ENCODE measurements at regions not wholly inside any gene's neighbourhood (a gene's known extent, or its start where the extent isn't known, plus 50 kb on each side); places are given as distances from the start of the nearest gene placed in this dataset.

- in situ Hi-C loops (cut with HindIII; ENCODE audit: low sequenced_read_pairs), result no loop called here
- DNase-seq (ENCODE audit: low spot score), result no peak
Observed at GRCh38 chr9:89778100-89779090, 173.6 kb downstream of the GADD45G start.

GRCh38 chr9:89779405-89780203 is 174.8 kb downstream of the GADD45G start:
- no peak for DNase-seq (ENCODE audit: low spot score)
- in situ Hi-C loops (cut with HindIII; ENCODE audit: low sequenced_read_pairs), result no loop called here

- in situ Hi-C loops (cut with HindIII; ENCODE audit: low sequenced_read_pairs), result no loop called here
- no peak for DNase-seq (ENCODE audit: low spot score)
Observed at GRCh38 chr9:89780959-89781358, 176.1 kb downstream of the GADD45G start.

GRCh38 chr9:89781838-89782540 is 177.2 kb downstream of the GADD45G start:
- in situ Hi-C loops (cut with HindIII; ENCODE audit: low sequenced_read_pairs), result no loop called here
- no peak for DNase-seq (ENCODE audit: low spot score)

GRCh38 chr9:89786655-89787054 is 181.8 kb downstream of the GADD45G start:
- no peak for DNase-seq (ENCODE audit: low spot score)
- in situ Hi-C loops (cut with HindIII; ENCODE audit: low sequenced_read_pairs), result no loop called here

DNA sequence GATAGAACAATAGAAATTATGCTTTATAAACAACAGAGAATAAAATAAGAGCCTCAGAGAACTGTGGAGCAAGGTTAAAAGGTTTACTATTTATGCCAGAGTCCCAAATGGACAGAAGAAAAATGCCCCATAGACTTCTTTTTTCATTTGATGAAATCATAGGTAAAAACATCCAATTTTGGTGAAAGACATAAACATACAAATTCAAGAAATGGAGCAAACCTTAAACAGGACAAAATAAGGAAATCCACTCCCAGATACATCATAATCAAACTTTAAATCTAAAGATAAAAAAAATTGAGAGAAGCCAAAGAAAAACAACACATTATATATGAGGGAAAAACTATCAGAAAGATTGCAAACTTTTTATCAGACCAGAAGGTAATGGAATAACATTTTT is 182.8 kb downstream of the GADD45G start:
- no peak for DNase-seq (ENCODE audit: low spot score)
- in situ Hi-C loops (cut with HindIII; ENCODE audit: low sequenced_read_pairs), result no loop called here

DNA sequence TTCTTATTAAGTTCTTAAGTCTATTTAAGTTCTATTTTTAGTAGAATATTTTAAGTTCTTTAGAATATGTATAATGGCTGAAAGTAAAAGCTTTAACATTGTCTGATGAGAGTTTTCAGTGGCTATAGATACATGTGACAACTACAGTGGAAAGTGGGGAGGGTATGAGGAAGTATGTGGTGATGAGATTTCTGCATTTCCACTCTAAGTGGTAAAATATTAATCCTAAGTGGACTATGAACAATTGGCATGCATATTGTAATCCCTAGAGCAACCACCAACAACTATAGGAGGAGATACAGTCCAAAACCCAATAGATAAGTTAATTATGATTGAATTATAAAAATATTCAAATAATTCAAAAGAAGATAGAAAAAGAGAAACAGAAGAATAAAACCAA is 183.6 kb downstream of the GADD45G start:
- no peak for DNase-seq (ENCODE audit: low spot score)
- in situ Hi-C loops (cut with HindIII; ENCODE audit: low sequenced_read_pairs), result no loop called here

GRCh38 chr9:89789922-89790510 is 185.2 kb downstream of the GADD45G start:
- in situ Hi-C loops (cut with HindIII; ENCODE audit: low sequenced_read_pairs), result no loop called here
- no peak for DNase-seq (ENCODE audit: low spot score)

- DNase-seq (ENCODE audit: low spot score), result no peak
- in situ Hi-C loops (cut with HindIII; ENCODE audit: low sequenced_read_pairs), result no loop called here
Observed at GRCh38 chr9:89790542-89791109, 185.8 kb downstream of the GADD45G start.

DNA sequence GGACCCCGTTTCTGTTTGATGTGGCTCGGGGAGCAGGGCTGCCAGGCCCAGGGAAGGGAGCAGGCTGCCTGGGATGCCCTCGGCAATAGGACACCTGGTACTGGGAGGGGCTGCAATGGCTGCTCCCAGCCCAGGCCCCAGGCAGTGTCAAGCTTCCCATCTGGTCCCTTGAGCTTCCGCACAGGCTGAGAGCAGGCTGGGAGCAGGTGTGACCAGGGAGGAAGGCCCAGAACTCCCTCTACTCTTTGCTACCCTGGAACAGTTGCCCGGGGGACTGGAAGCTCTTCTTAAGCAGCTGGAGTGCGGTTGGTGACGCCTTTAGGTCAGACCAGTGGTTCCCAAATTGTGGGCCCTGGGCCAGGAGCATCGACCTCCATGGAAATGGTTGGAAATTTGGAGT is 186.9 kb downstream of the GADD45G start:
- DNase-seq (ENCODE audit: low spot score), result no peak
- in situ Hi-C loops (cut with HindIII; ENCODE audit: low sequenced_read_pairs), result no loop called here

DNA sequence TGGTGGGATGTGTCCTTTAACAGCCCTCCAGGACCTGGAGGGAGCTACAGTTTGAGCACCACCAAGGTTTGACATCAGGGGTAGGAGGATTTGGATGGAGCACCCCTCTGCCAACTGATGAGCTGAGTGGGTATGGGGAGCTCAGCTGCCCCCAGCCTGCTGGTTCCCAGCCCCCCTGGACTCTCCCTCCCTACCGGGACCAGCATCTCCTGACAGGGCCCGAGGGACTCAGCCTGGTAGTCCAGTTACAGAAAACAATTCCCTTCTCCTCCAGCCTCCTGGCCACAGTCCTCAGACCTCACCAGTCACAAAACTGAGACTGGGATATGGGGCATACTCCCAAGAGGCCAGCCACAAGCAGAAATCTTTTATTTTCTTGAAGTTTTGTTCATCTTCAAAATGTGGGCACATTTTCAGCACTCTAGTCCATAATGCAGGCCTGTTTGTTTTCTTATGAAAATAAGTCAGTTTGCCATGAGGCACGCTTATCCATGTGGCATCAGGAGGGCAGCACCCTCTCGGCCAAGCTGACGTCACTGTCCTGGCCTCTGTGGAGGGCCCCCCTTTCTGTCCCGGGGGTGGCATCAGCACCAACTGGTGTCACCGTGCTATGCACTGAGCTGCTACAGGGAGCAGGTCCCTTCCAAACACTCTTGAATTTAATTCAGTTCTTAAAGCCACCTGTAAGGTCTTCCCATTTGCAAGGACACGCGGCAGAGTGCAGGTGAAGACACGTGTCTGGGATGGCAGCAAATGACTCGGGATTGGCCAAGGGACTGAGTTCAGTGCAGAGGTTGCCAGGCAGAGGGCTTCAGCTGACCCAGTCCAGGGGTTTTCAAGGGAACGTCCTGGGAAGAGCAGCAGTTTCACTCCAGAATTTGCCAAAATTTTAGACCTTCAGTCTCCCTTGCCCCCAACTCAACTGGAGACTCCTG is 187.6 kb downstream of the GADD45G start:
- in situ Hi-C loops (cut with HindIII; ENCODE audit: low sequenced_read_pairs), result no loop called here
- DNase-seq (ENCODE audit: low spot score), result no peak

GRCh38 chr9:89793124-89793495 is 188.3 kb downstream of the GADD45G start:
- in situ Hi-C loops (cut with HindIII; ENCODE audit: low sequenced_read_pairs), result no loop called here

DNA sequence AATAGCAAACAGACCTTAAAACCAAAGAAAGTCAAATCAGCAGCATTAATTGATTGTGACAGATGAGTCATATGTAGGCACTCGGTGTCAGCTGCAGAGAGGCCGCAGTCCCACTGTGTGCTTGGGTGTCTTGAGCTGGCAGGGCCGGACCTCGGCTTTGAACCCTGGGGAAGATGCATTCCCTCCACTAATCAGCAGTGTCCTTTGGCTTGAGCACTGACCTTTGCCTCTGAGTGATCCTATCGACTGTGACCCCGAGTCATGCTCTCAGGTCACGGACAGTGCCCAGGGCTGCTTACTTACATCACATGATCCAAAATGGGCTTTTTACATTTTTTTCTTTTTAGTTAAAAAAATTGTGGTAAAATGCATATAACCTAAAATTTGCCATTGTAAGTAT is 188.7 kb downstream of the GADD45G start:
- no peak for DNase-seq (ENCODE audit: low spot score)
- in situ Hi-C loops (cut with HindIII; ENCODE audit: low sequenced_read_pairs), result no loop called here

More at GRCh38 chr9:89793124-89793495, 188.3 kb downstream of the GADD45G start:
- DNase-seq (ENCODE audit: low spot score), result no peak

- DNase-seq (ENCODE audit: low spot score), result no peak
- in situ Hi-C loops (cut with HindIII; ENCODE audit: low sequenced_read_pairs), result no loop called here
Observed at GRCh38 chr9:89794918-89795317, 190.1 kb downstream of the GADD45G start.

DNA sequence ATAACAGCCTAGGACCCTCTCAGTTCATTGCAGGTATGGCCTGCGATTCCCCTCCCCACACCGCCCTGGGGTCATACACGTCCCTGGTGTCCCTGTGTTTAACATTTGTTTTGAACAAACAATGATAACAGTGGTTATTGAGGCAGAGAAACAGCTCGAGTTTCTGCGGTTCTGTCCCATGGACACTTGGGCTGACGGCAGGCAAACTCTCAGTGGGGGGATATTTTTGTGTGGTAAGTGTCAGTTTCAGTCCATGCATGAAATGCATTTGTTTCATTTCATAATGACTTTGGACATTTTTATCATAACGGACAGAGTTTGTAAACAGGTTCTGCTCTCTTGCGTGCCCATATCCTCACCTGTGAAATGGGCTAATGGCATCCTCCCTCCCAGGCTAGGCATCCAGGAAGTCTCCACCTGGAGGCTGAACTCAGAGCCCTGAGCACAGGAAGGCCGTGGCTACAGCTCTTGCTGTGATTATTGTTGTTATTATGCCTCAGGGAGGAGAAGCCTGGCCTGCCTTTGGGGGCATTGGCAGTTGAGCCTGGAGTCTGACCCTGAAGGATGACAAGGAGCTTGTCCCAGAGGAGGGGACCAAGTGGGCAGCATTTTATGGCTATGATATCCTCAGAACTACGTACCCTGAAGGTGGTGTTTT is 190.9 kb downstream of the GADD45G start:
- in situ Hi-C loops (cut with HindIII; ENCODE audit: low sequenced_read_pairs), result no loop called here
- DNase-seq (ENCODE audit: low spot score), result no peak

DNA sequence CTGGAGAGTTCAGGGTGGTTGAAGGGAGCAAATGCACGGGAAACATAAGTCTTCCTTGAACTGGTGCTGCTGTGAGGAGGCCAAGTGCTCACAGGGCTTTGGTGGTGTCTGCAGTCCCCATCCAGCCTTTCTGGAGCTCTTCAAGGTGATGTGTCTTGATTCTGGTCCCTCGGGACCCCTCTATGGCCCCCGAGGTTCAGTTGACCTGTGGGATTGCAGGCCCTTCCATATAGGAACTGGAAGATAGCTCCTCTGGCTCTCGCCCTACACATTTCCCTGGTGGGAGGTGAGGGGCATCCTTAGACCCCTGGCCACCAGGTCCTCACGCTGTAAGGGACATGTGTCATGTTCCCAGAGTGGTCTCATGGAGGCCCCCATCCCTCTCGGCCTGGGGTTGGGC is 191.8 kb downstream of the GADD45G start:
- DNase-seq (ENCODE audit: low spot score), result no peak
- in situ Hi-C loops (cut with HindIII; ENCODE audit: low sequenced_read_pairs), result no loop called here

DNA sequence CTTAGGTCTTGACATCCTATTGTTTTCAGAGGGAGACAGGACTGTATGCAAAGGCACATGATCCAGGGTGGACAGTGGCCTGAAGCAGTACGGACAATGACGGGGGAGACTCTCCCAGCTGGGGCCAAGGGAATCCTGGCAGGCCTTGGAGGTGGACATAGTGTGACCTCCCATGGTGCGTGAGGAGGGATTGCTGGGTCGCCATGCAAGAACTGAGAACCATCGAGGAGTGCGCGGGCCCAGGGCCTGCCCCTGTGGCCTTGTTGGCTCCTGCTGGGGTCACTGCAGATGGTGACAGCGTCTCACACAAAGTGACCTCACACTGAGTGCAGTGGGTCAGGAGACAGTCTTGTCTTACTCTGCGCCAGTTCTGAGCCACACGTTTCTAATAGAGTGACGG is 192.4 kb downstream of the GADD45G start:
- in situ Hi-C loops (cut with HindIII; ENCODE audit: low sequenced_read_pairs), result no loop called here
- DNase-seq (ENCODE audit: low spot score), result no peak
